Activated CD4-positive, alpha-beta T cell treated with anti-CD3 and anti-CD28 coated beads, Interleukin-2, amount 10 ng/mL, durations not matched to agents 24 days and 14 days (primary cell): ENCODE measurements at regions not wholly inside any gene's neighbourhood (a gene's known extent, or its start where the extent isn't known, plus 50 kb on each side); places are given as distances from the start of the nearest gene placed in this dataset.

Experiments
- DNase-seq: peaks from one replicate; pipeline ENCODE4 v3.0.0; 2022
- H3K27ac Mint-ChIP-seq: one replicate; pipeline ENCODE4 v1.8.0; 2022; ENCODE audit warnings: mild to moderate bottlenecking, mixed read lengths
- H3K27me3 Mint-ChIP-seq: one replicate; pipeline ENCODE4 v1.8.0; 2022; ENCODE audit warnings: mixed read lengths
- H3K36me3 Mint-ChIP-seq: one replicate; pipeline ENCODE4 v1.8.0; 2022; ENCODE audit warnings: low read depth, mild to moderate bottlenecking, mixed read lengths
- H3K4me1 Mint-ChIP-seq: one replicate; pipeline ENCODE4 v1.8.0; 2021; ENCODE audit warnings: mixed read lengths
- H3K4me3 Mint-ChIP-seq: one replicate; pipeline ENCODE4 v1.8.0; 2022; ENCODE audit warnings: mild to moderate bottlenecking, moderate library complexity, mixed read lengths
- H3K9me3 Mint-ChIP-seq: one replicate; pipeline ENCODE4 v1.8.0; 2021; ENCODE audit warnings: mixed read lengths
- intact Hi-C: fragments of 100-400 bp; cut with micrococcal nuclease; formaldehyde crosslinking; loops from one replicate; pipeline ENCODE4 v1.15.1; 2023

GRCh38 chr5:87788416-87788815 is 375.7 kb upstream of the CCNH start:
- Mint-ChIP-seq H3K4me3 (no peak overlapping the region), H3K27me3 (peaks cover 6% of the 10 kb centered on the region), H3K9me3 (no peaks in the 10 kb centered on the region), H3K4me1 (no peaks in the 10 kb centered on the region), H3K27ac (no peak overlapping the region), H3K36me3 (no peaks in the 10 kb centered on the region)
- no peak for DNase-seq
- intact Hi-C loops, result loop anchor here (10.0 kb wide), 2 partner anchors 356 to 1096 kb away; partner anchors contain the start of gene MEF2C

GRCh38 chr5:87787625-87788256 is 375.0 kb upstream of the CCNH start:
- H3K4me1 Mint-ChIP-seq, result no peaks in the 10 kb centered on the region
- H3K27me3 Mint-ChIP-seq, result peaks cover 6% of the 10 kb centered on the region
- DNase-seq, result no peak
- intact Hi-C loops, result loop anchor here (10.0 kb wide), 2 partner anchors 357 to 1097 kb away; partner anchors contain the start of gene MEF2C
- no peak overlapping the region for H3K4me3 Mint-ChIP-seq
- no peak overlapping the region for H3K27ac Mint-ChIP-seq
- no peaks in the 10 kb centered on the region for H3K9me3 Mint-ChIP-seq
- no peaks in the 10 kb centered on the region for H3K36me3 Mint-ChIP-seq

- Mint-ChIP-seq H3K4me3 (no peak overlapping the region), H3K4me1 (no peaks in the 10 kb centered on the region), H3K27ac (no peak overlapping the region), H3K36me3 (no peaks in the 10 kb centered on the region), H3K9me3 (no peaks in the 10 kb centered on the region), H3K27me3 (peaks cover 6% of the 10 kb centered on the region)
- intact Hi-C loops, result loop anchor here (10.0 kb wide), 2 partner anchors 358 to 1098 kb away; partner anchors contain the start of gene MEF2C
- DNase-seq, result no peak
These were observed 374.4 kb upstream of the CCNH start for GRCh38 chr5:87787086-87787485.

GRCh38 chr5:87786471-87786870 is 373.7 kb upstream of the CCNH start:
- no peak overlapping the region for H3K27ac Mint-ChIP-seq
- DNase-seq, result no peak
- no peaks in the 10 kb centered on the region for H3K36me3 Mint-ChIP-seq
- no peak overlapping the region for H3K4me3 Mint-ChIP-seq
- no peaks in the 10 kb centered on the region for H3K4me1 Mint-ChIP-seq
- no peaks in the 10 kb centered on the region for H3K9me3 Mint-ChIP-seq
- intact Hi-C loops, result loop anchor here (10.0 kb wide), 2 partner anchors 358 to 1098 kb away; partner anchors contain the start of gene MEF2C
- peaks cover 11% of the 10 kb centered on the region for H3K27me3 Mint-ChIP-seq

- no peak for DNase-seq
- intact Hi-C loops, result loop anchor here (10.0 kb wide), 2 partner anchors 359 to 1099 kb away; partner anchors contain the start of gene MEF2C
- Mint-ChIP-seq H3K36me3 (no peaks in the 10 kb centered on the region), H3K27me3 (peaks cover 14% of the 10 kb centered on the region), H3K4me3 (no peak overlapping the region), H3K27ac (no peak overlapping the region), H3K4me1 (peaks cover 2% of the 10 kb centered on the region), H3K9me3 (no peaks in the 10 kb centered on the region)
These were observed 373.0 kb upstream of the CCNH start for GRCh38 chr5:87785554-87786335.

- H3K4me3 Mint-ChIP-seq, result no peak overlapping the region
- intact Hi-C loops, result loop anchor here (10.0 kb wide), 2 partner anchors 360 to 1100 kb away; partner anchors contain the start of gene MEF2C
- DNase-seq, result no peak
- H3K27ac Mint-ChIP-seq, result no peak overlapping the region
- H3K4me1 Mint-ChIP-seq, result peaks cover 2% of the 10 kb centered on the region
- no peaks in the 10 kb centered on the region for H3K9me3 Mint-ChIP-seq
- H3K27me3 Mint-ChIP-seq, result peaks cover 14% of the 10 kb centered on the region
- H3K36me3 Mint-ChIP-seq, result no peaks in the 10 kb centered on the region
These were observed 372.3 kb upstream of the CCNH start for GRCh38 chr5:87784879-87785495.

- peaks cover 14% of the 10 kb centered on the region for H3K27me3 Mint-ChIP-seq
- no peak for DNase-seq
- no peak overlapping the region for H3K27ac Mint-ChIP-seq
- intact Hi-C loops, result loop anchor here (10.0 kb wide), 2 partner anchors 360 to 1100 kb away; partner anchors contain the start of gene MEF2C
- no peaks in the 10 kb centered on the region for H3K9me3 Mint-ChIP-seq
- H3K4me3 Mint-ChIP-seq, result no peak overlapping the region
- H3K36me3 Mint-ChIP-seq, result no peaks in the 10 kb centered on the region
- peaks cover 2% of the 10 kb centered on the region for H3K4me1 Mint-ChIP-seq
These were observed 371.6 kb upstream of the CCNH start for GRCh38 chr5:87784311-87784710.

GRCh38 chr5:87782916-87783315 is 370.2 kb upstream of the CCNH start:
- peaks cover 2% of the 10 kb centered on the region for H3K4me1 Mint-ChIP-seq
- H3K4me3 Mint-ChIP-seq, result no peak overlapping the region
- H3K9me3 Mint-ChIP-seq, result no peaks in the 10 kb centered on the region
- no peaks in the 10 kb centered on the region for H3K36me3 Mint-ChIP-seq
- peaks cover 13% of the 10 kb centered on the region for H3K27me3 Mint-ChIP-seq
- intact Hi-C loops, result loop anchor here (10.0 kb wide), 2 partner anchors 362 to 1102 kb away; partner anchors contain the start of gene MEF2C
- H3K27ac Mint-ChIP-seq, result no peak overlapping the region
- DNase-seq, result no peak

- Mint-ChIP-seq H3K27me3 (peaks cover 13% of the 10 kb centered on the region), H3K4me1 (peaks cover 2% of the 10 kb centered on the region), H3K9me3 (no peaks in the 10 kb centered on the region), H3K27ac (no peak overlapping the region), H3K4me3 (no peak overlapping the region), H3K36me3 (no peaks in the 10 kb centered on the region)
- intact Hi-C loops, result loop anchor here (1.0 to 10.0 kb wide), 5 partner anchors 363 to 1103 kb away; partner anchors contain the start of gene MEF2C
- DNase-seq, result no peak
These were observed 369.2 kb upstream of the CCNH start for GRCh38 chr5:87781976-87782375.

GRCh38 chr5:87780831-87781760 is 368.4 kb upstream of the CCNH start:
- peaks cover 2% of the 10 kb centered on the region for H3K4me1 Mint-ChIP-seq
- no peak overlapping the region for H3K27ac Mint-ChIP-seq
- intact Hi-C loops, result loop anchor here (1.0 to 10.0 kb wide), 5 partner anchors 364 to 1104 kb away; partner anchors contain the start of gene MEF2C
- H3K4me3 Mint-ChIP-seq, result no peak overlapping the region
- H3K27me3 Mint-ChIP-seq, result peaks cover 12% of the 10 kb centered on the region
- no peaks in the 10 kb centered on the region for H3K36me3 Mint-ChIP-seq
- H3K9me3 Mint-ChIP-seq, result no peaks in the 10 kb centered on the region
- peak; percentile 92 for DNase-seq

- no peak for DNase-seq
- intact Hi-C loops, result no loop called here
- Mint-ChIP-seq H3K4me1 (peaks cover 2% of the 10 kb centered on the region), H3K27ac (no peak overlapping the region), H3K4me3 (no peak overlapping the region), H3K27me3 (peaks cover 8% of the 10 kb centered on the region), H3K9me3 (no peaks in the 10 kb centered on the region), H3K36me3 (no peaks in the 10 kb centered on the region)
These were observed 366.1 kb upstream of the CCNH start for GRCh38 chr5:87778876-87779275.

GRCh38 chr5:87777877-87778276 is 365.1 kb upstream of the CCNH start:
- Mint-ChIP-seq H3K27ac (no peak overlapping the region), H3K36me3 (no peaks in the 10 kb centered on the region), H3K4me3 (no peak overlapping the region), H3K9me3 (no peaks in the 10 kb centered on the region), H3K27me3 (peaks cover 8% of the 10 kb centered on the region), H3K4me1 (peaks cover 2% of the 10 kb centered on the region)
- intact Hi-C loops, result no loop called here
- no peak for DNase-seq

GRCh38 chr5:87776785-87777184 is 364.1 kb upstream of the CCNH start:
- Mint-ChIP-seq H3K9me3 (no peaks in the 10 kb centered on the region), H3K36me3 (no peaks in the 10 kb centered on the region)
- intact Hi-C loops, result no loop called here

More at GRCh38 chr5:87776785-87777184, 364.1 kb upstream of the CCNH start:
- Mint-ChIP-seq H3K4me3 (no peak overlapping the region), H3K27me3 (peaks cover 5% of the 10 kb centered on the region), H3K4me1 (peaks cover 2% of the 10 kb centered on the region), H3K27ac (no peak overlapping the region)
- DNase-seq, result no peak
